PC-3 (cell line): ENCODE measurements at regions not wholly inside any gene's neighbourhood (a gene's known extent, or its start where the extent isn't known, plus 50 kb on each side); places are given as distances from the start of the nearest gene placed in this dataset.
"Not testable (repeated sequence)": the region's sequence is repeated elsewhere in the genome, so short reads cannot be mapped to it uniquely, and the experiment has no call there.

Experiments used
- ATAC-seq: fragments of 200-7000 bp; cut with Tn5 transposase; 2 replicates; pipeline ENCODE4 v1.9.1; 2020; ENCODE audit warnings: mild to moderate bottlenecking, moderate library complexity
- BruUV-seq: library from RNA; stranded (reverse); fragments of 400-500 nt; replicated peaks from 2 replicates; lab custom pipeline; 2021; lab: Mats Ljungman, UMichigan
- CTCF ChIA-PET: fragments of 300-600 bp; sonication (Branson Sonifier 250); formaldehyde crosslinking; loops from one replicate; lab custom pipeline; 2022; ENCODE audit warnings: antibody characterized with exemption; lab: Charles Lee
- POLR2A ChIA-PET: fragments of 300-600 bp; sonication (Branson Sonifier 250); formaldehyde crosslinking; loops from one replicate; lab custom pipeline; 2022; ENCODE audit warnings: antibody characterized with exemption; ENCODE audit not compliant: unreplicated experiment; lab: Charles Lee
- DNase-seq: peaks from one replicate; pipeline ENCODE4 v3.0.0-alpha.2; 2015
- H2AFZ ChIP-seq: fragments of 300-600 bp; sonication (generic); 2 replicates; pipeline ENCODE4 v1.6.0; 2016; ENCODE audit warnings: antibody characterized with exemption, low read length
- H3F3A ChIP-seq: fragments of 300-600 bp; sonication (generic); one replicate; pipeline ENCODE4 v1.6.0; 2017; ENCODE audit warnings: antibody characterized with exemption, low read length, control low read depth, mild to moderate bottlenecking; ENCODE audit not compliant: unreplicated experiment
- H3K27ac ChIP-seq: fragments of 300-600 bp; sonication (generic); 2 replicates; pipeline ENCODE4 v1.5.1; 2016; ENCODE audit warnings: mild to moderate bottlenecking, low read length
- H3K27me3 ChIP-seq: fragments of 300-600 bp; sonication (generic); 2 replicates; pipeline ENCODE4 v1.6.1; 2016; ENCODE audit warnings: low read length, mixed read lengths
- H3K36me3 ChIP-seq: fragments of 300-600 bp; sonication (generic); 2 replicates; pipeline ENCODE4 v1.6.1; 2016; ENCODE audit warnings: low read depth, mixed run types, low read length, mixed read lengths
- H3K4me1 ChIP-seq: fragments of 300-600 bp; sonication (generic); 2 replicates; pipeline ENCODE4 v1.5.1; 2016; ENCODE audit warnings: low read length; ENCODE audit not compliant: insufficient read depth
- H3K4me2 ChIP-seq: fragments of 300-600 bp; sonication (generic); 2 replicates; pipeline ENCODE4 v1.6.0; 2016; ENCODE audit warnings: low read length
- H3K4me3 ChIP-seq: fragments of 300-600 bp; sonication (generic); 2 replicates; pipeline ENCODE4 v1.5.1; 2016; ENCODE audit warnings: mild to moderate bottlenecking, low read length, mixed read lengths
- H3K79me2 ChIP-seq: fragments of 300-600 bp; sonication (generic); 2 replicates; pipeline ENCODE4 v1.6.1; 2017; ENCODE audit warnings: low read length, mixed read lengths
- H3K9ac ChIP-seq: fragments of 300-600 bp; sonication (generic); 2 replicates; pipeline ENCODE4 v1.6.0; 2016; ENCODE audit warnings: mild to moderate bottlenecking, low read length
- H3K9me2 ChIP-seq: fragments of 300-600 bp; sonication (generic); replicated peaks from 2 replicates; pipeline ENCODE4 v1.6.1; 2016; ENCODE audit warnings: mixed run types, low read length, mixed read lengths
- H3K9me3 ChIP-seq: fragments of 300-600 bp; sonication (generic); 2 replicates; pipeline ENCODE4 v1.6.1; 2016; ENCODE audit warnings: low read length, mixed read lengths
- H4K20me1 ChIP-seq: fragments of 300-600 bp; sonication (generic); 2 replicates; pipeline ENCODE4 v1.6.1; 2016; ENCODE audit warnings: low read length, mixed read lengths
- EZH2 ChIP-seq: fragments of 300-600 bp; sonication (generic); IDR thresholded peaks from one replicate; pipeline ENCODE4 v1.6.1; 2017; ENCODE audit warnings: antibody characterized with exemption, mild to moderate bottlenecking, low read length; ENCODE audit not compliant: unreplicated experiment
- EZH2phosphoT487 ChIP-seq: fragments of 300-600 bp; sonication (generic); IDR thresholded peaks from 2 replicates; pipeline ENCODE4 v1.6.1; 2018; ENCODE audit warnings: mild to moderate bottlenecking, antibody characterized with exemption, low read length, borderline replicate concordance
- intact Hi-C: fragments of 100-400 bp; cut with micrococcal nuclease; formaldehyde crosslinking; loops from 2 replicates; pipeline ENCODE4 v1.9.0; 2023
- TF ChIP-seq, protein P1 (sequence below): fragments of 300-600 bp; sonication (generic); conservative IDR thresholded peaks from 2 replicates; pipeline ENCODE4 v1.5.1; 2017; ENCODE audit warnings: antibody characterized with exemption, low read depth, mild to moderate bottlenecking, low read length

DNA sequence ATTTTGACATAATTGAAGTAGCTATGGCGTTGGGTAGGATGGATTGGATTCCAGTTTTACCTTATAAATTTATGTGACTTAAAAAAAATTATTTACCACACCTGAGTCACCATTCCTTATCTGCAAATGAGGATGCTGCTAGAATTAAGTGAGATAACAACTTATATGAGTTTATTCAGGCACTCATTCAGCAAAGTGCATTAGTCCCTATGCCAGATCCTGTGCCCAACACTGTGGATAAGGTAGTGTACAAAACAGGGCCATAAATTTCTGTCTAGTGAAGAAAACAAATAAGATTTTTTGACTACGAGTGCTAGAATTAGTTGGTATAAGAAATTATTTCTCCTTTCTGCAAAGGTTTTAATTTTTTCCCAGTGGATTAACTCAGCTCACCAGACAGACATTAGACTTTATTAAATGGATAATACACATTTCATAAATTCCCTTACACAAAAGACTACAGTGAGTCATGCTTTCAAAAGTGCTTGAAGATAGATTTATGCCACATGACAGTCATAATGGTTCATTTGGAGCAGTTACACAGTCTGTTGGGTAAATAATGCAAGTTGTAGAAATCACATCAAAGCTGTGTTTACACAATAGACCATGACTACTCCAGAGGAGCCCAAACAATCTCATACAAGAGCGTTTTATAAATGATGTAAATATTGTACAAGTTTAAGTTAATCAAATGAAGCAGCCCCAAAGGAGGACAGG, 129.9 kb upstream of the TGFBR2 start:
- peak; percentile 92 for DNase-seq
- intact Hi-C loops, result loop anchor here (2.0 to 10.0 kb wide), 2 partner anchors 34 to 362 kb away; no protein-coding TSS in a partner anchor
- no peaks in the 10 kb centered on the region for H3K9me3 ChIP-seq
- no peaks in the 10 kb centered on the region for H3K79me2 ChIP-seq
- H3K36me3 ChIP-seq, result no peaks in the 10 kb centered on the region
- ChIA-PET CTCF (interaction anchor here (0.6 kb wide), 1 partner anchor 130 kb away, joined by 3 read pairs; the partner anchor contains the start of gene TGFBR2), POLR2A (interaction anchor here (0.6 to 1.1 kb wide), 2 partner anchors 9 to 425 kb away, joined by 3 to 4 read pairs; no protein-coding TSS in a partner anchor)
- H3K4me3 ChIP-seq, result no peak overlapping the region
- H3K27ac ChIP-seq, result peak overlapping the region; percentile 70
- H3K4me2 ChIP-seq, result peak overlapping the region; percentile 39
- H3K9ac ChIP-seq, result peak overlapping the region; percentile 13; the same call in 1 of the 2 replicates
- H3K27me3 ChIP-seq, result no peaks in the 10 kb centered on the region
- H3K4me1 ChIP-seq, result peaks cover 30% of the 10 kb centered on the region
- BruUV-seq, result no TSS peak
- TF ChIP-seq EZH2phosphoT487 (no peak), EZH2 (no peak)
- TF ChIP-seq, protein P1, sequence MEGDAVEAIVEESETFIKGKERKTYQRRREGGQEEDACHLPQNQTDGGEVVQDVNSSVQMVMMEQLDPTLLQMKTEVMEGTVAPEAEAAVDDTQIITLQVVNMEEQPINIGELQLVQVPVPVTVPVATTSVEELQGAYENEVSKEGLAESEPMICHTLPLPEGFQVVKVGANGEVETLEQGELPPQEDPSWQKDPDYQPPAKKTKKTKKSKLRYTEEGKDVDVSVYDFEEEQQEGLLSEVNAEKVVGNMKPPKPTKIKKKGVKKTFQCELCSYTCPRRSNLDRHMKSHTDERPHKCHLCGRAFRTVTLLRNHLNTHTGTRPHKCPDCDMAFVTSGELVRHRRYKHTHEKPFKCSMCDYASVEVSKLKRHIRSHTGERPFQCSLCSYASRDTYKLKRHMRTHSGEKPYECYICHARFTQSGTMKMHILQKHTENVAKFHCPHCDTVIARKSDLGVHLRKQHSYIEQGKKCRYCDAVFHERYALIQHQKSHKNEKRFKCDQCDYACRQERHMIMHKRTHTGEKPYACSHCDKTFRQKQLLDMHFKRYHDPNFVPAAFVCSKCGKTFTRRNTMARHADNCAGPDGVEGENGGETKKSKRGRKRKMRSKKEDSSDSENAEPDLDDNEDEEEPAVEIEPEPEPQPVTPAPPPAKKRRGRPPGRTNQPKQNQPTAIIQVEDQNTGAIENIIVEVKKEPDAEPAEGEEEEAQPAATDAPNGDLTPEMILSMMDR, result no peak
- ATAC-seq, result peak; percentile 97
- no peaks in the 10 kb centered on the region for H3K9me2 ChIP-seq
- H4K20me1 ChIP-seq, result no peaks in the 10 kb centered on the region
- no peak overlapping the region for H2AFZ ChIP-seq
- H3F3A ChIP-seq, result no peaks in the 10 kb centered on the region

DNA sequence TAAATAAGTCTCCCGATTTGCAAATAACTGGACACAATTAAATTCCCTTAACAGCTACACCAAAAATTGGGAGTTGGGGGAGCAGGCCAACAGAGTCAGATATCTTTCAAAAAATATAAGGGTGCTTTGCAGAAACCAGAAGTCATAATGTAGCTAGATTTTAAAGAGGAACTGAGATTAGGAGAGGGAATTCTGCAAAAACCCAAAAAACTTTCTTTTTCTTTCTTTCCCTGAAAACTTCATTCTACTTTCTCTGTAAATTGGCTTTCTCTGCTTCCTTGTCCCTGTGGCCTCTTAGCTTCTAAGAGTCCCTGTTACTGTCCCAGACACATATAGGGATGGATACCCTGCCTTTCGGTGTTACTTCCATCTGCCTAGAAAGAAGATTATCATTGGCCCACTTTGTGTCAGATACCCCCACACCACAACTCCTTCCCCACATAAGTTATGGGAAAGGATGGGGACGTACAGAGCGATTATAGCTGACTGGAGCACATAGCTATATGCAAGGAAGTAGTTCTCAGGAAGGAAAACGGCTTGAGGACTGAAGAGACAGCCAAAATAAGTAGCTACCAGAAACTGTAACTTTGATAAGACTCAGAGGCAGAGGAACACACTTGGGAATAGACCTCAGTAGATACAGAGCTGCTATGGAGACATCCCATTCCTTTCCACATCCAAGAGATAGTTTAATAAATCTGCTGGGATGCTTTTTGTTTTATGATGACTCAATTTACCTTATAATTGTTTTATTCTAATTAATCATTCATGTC, 129.1 kb upstream of the TGFBR2 start:
- Histone ChIP-seq H3K4me3 (no peak overlapping the region), H3K4me1 (peaks cover 30% of the 10 kb centered on the region), H3K27ac (peak overlapping the region; percentile 70), H4K20me1 (no peaks in the 10 kb centered on the region), H3K27me3 (no peaks in the 10 kb centered on the region), H3F3A (no peaks in the 10 kb centered on the region), H3K9ac (no peak overlapping the region), H3K79me2 (no peaks in the 10 kb centered on the region), H3K9me3 (no peaks in the 10 kb centered on the region), H3K4me2 (peak overlapping the region; percentile 39), H3K9me2 (no peaks in the 10 kb centered on the region), H3K36me3 (no peaks in the 10 kb centered on the region), H2AFZ (no peak overlapping the region)
- intact Hi-C loops, result loop anchor here (2.0 to 10.0 kb wide), 2 partner anchors 33 to 363 kb away; no protein-coding TSS in a partner anchor
- POLR2A ChIA-PET, result no interaction called here
- TF ChIP-seq, protein P1, result no peak
- TF ChIP-seq EZH2 (no peak), EZH2phosphoT487 (no peak)
- DNase-seq, result no peak
- ATAC-seq, result no peak
- CTCF ChIA-PET, result interaction anchor here (0.6 kb wide), 1 partner anchor 129 kb away, joined by 3 read pairs; the partner anchor contains the start of gene TGFBR2
- BruUV-seq, result no TSS peak

GRCh38 chr3:30479737-30480136, 126.7 kb upstream of the TGFBR2 start:
- intact Hi-C loops, result loop anchor here (10.0 kb wide), 1 partner anchor 365 kb away; no protein-coding TSS in a partner anchor
- H3K9me2 ChIP-seq, POLR2A ChIA-PET, H3K79me2 ChIP-seq, CTCF ChIA-PET, H3K9me3 ChIP-seq, H3K4me3 ChIP-seq, ATAC-seq, H3K36me3 ChIP-seq, H3K27ac ChIP-seq, BruUV-seq, H2AFZ ChIP-seq, H3K27me3 ChIP-seq, H3K9ac ChIP-seq, H4K20me1 ChIP-seq, DNase-seq, H3K4me2 ChIP-seq, H3F3A ChIP-seq: not testable (repeated sequence)
- peaks cover 21% of the 10 kb centered on the region for H3K4me1 ChIP-seq

DNA sequence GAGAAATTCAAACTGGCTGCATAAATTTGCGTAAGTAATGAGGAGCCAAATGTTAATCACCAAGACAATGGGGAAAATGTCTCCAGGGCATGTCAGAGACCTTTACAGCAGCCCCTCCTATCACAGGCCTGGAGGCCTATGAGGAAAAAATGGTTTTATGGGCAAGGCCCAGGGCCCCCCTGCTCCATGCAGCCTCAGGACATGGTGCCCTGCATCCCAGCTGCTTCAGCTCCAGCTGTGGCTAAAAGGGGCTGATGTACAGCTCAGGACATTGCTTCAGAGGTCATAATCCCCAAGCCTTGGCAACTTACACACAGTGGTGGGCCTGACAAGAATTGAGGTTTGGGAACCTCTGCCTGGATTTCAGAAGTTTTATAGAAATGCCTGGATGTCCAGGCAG, 126.2 kb upstream of the TGFBR2 start:
- POLR2A ChIA-PET, H3F3A ChIP-seq, DNase-seq, ATAC-seq, H3K9me2 ChIP-seq, H3K27ac ChIP-seq, H3K9ac ChIP-seq, intact Hi-C loops, H3K27me3 ChIP-seq, BruUV-seq, H2AFZ ChIP-seq, H3K79me2 ChIP-seq, H3K4me3 ChIP-seq, CTCF ChIA-PET, H3K4me2 ChIP-seq, H3K36me3 ChIP-seq, H3K9me3 ChIP-seq, H4K20me1 ChIP-seq: not testable (repeated sequence)
- peaks cover 21% of the 10 kb centered on the region for H3K4me1 ChIP-seq
